ENCODE measurements at regions not wholly inside any gene's neighbourhood (a gene's known extent, or its start where the extent isn't known, plus 50 kb on each side); places are given as distances from the start of the nearest gene placed in this dataset.

DNA sequence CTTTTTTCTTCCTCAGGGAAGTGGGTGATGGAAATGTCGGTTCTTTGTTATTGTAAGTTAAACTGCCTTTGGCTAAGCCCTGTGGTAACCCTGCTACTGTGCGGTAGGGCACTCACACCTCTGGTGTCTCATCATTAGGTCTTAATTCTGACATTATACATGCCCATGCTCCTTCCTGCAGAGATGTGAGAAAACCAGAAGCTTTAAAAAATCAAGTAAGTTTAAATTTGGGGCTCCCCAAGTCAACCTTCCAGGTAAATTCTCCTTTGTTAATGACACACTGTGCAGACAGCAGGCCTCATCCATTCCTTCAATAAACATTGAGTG lies 155.8 kb downstream of the FAM43A start:
- ChIA-PET CTCF (no interaction called here), POLR2A (ENCODE audit: unreplicated experiment) (no interaction called here)
- ATAC-seq (ENCODE audit: low read depth) (no peak), DNase-seq (no peak)
- dilution Hi-C loops (cut with HindIII; ENCODE audit: low sequenced_read_pairs, unreplicated experiment) (no loop called here), in situ Hi-C loops (cut with MboI; ENCODE audit: low sequenced_read_pairs) (no loop called here), intact Hi-C loops (cut with micrococcal nuclease) (no loop called here)
- no peak overlapping the region for H3K18ac ChIP-seq (ENCODE audit: low read depth, low read length)
- H2BK20ac ChIP-seq (ENCODE audit: low read depth, low read length) = no peak overlapping the region
- no peak overlapping the region for H2BK120ac ChIP-seq (ENCODE audit: low read depth, low read length)
- H3K36me3 ChIP-seq (ENCODE audit: control insufficient read depth, insufficient read depth, low read length) = no peaks in the 10 kb centered on the region
- peaks cover 4% of the 10 kb centered on the region; the same call in 1 of the 2 replicates for H3K27me3 ChIP-seq (ENCODE audit: control insufficient read depth, insufficient read depth, low read length)
- H2AK9ac ChIP-seq (replicated peaks; ENCODE audit: low read depth, low read length, poor library complexity) = no peak overlapping the region
- no peak overlapping the region for H3K9ac ChIP-seq (ENCODE audit: low read depth, low read length)
- no peak overlapping the region for H4K5ac ChIP-seq (ENCODE audit: low read depth, low read length)
- no peaks in the 10 kb centered on the region; the same call in 1 of the 2 replicates for H3K9me3 ChIP-seq (ENCODE audit: control insufficient read depth, insufficient read depth, low read length)
- no peak overlapping the region for H3K4ac ChIP-seq (ENCODE audit: low read depth, low read length)
- H3K23ac ChIP-seq (ENCODE audit: low read depth, low read length) = no peak overlapping the region
- no peaks in the 10 kb centered on the region for H3K79me1 ChIP-seq (ENCODE audit: low read depth in 1 of 2, low read length in 2 of 2)
- H3K56ac ChIP-seq (ENCODE audit: extremely low read depth, insufficient read depth, low read length) = no peak overlapping the region
- BruUV-seq (replicated peaks) = no TSS peak
- no peaks in the 10 kb centered on the region for H3K4me1 ChIP-seq (ENCODE audit: control insufficient read depth, insufficient read depth, low read length)
- H3K4me3 ChIP-seq (ENCODE audit: insufficient read depth, low read depth, low read length) = no peak overlapping the region
- H4K20me1 ChIP-seq (ENCODE audit: insufficient read depth, low read length) = no peaks in the 10 kb centered on the region
- no peak overlapping the region for H4K8ac ChIP-seq (ENCODE audit: low read depth in 2 of 2, low read length in 2 of 2)
- H3K4me2 ChIP-seq (ENCODE audit: low read depth, low read length) = no peak overlapping the region
- no peak overlapping the region for H2BK5ac ChIP-seq (ENCODE audit: low read depth, low read length, poor library complexity, severe bottlenecking)
- no CpG with 5 or more reads among the region's 2 CpGs for WGBS, 2 experiments (ENCODE audit: extremely low coverage in 2 of 2, insufficient read length in 1 of 2)
- no peak overlapping the region for H2AFZ ChIP-seq (replicated peaks; ENCODE audit: low read length, poor library complexity)
- TF ChIP-seq, protein P1, sequence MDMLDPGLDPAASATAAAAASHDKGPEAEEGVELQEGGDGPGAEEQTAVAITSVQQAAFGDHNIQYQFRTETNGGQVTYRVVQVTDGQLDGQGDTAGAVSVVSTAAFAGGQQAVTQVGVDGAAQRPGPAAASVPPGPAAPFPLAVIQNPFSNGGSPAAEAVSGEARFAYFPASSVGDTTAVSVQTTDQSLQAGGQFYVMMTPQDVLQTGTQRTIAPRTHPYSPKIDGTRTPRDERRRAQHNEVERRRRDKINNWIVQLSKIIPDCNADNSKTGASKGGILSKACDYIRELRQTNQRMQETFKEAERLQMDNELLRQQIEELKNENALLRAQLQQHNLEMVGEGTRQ (IDR thresholded peaks at IDR 0.05; ENCODE audit: low read depth, low read length) = no peak
- TF ChIP-seq RCOR1 (IDR thresholded peaks at IDR 0.05; ENCODE audit: insufficient replicate concordance, low read length) (no peak), RFX5 (IDR thresholded peaks at IDR 0.05; ENCODE audit: low read depth, low read length) (no peak), CEBPB (IDR thresholded peaks at IDR 0.05; ENCODE audit: low read depth, low read length) (no peak)
- TF ChIP-seq, protein P2, sequence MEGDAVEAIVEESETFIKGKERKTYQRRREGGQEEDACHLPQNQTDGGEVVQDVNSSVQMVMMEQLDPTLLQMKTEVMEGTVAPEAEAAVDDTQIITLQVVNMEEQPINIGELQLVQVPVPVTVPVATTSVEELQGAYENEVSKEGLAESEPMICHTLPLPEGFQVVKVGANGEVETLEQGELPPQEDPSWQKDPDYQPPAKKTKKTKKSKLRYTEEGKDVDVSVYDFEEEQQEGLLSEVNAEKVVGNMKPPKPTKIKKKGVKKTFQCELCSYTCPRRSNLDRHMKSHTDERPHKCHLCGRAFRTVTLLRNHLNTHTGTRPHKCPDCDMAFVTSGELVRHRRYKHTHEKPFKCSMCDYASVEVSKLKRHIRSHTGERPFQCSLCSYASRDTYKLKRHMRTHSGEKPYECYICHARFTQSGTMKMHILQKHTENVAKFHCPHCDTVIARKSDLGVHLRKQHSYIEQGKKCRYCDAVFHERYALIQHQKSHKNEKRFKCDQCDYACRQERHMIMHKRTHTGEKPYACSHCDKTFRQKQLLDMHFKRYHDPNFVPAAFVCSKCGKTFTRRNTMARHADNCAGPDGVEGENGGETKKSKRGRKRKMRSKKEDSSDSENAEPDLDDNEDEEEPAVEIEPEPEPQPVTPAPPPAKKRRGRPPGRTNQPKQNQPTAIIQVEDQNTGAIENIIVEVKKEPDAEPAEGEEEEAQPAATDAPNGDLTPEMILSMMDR (conservative IDR thresholded peaks at IDR 0.05; ENCODE audit: low read depth, low read length) = no peak
- no peak overlapping the region for H4K91ac ChIP-seq (ENCODE audit: insufficient read depth, low read depth, low read length)
- H2AK5ac ChIP-seq (ENCODE audit: low read depth, low read length) = no peak overlapping the region
- no peaks in the 10 kb centered on the region for H3K9me1 ChIP-seq (ENCODE audit: insufficient read depth, low read length)
- H2BK15ac ChIP-seq (ENCODE audit: low read depth, low read length) = no peak overlapping the region
- no peak overlapping the region for H3K27ac ChIP-seq (ENCODE audit: insufficient read depth, low read length)
- H3K14ac ChIP-seq (replicated peaks; ENCODE audit: low read depth, low read length) = no peak overlapping the region

Measured in IMR-90 (cell line).